ENCODE measurements at regions not wholly inside any gene's neighbourhood (a gene's known extent, or its start where the extent isn't known, plus 50 kb on each side); places are given as distances from the start of the nearest gene placed in this dataset.
"Not testable (repeated sequence)": the region's sequence is repeated elsewhere in the genome, so short reads cannot be mapped to it uniquely, and the experiment has no call there.

- no peak for DNase-seq
- Mint-ChIP-seq H3K9me3 (peaks cover 26% of the 10 kb centered on the region), H3K36me3 (ENCODE audit: low read depth) (no peaks in the 10 kb centered on the region), H3K27me3 (no peaks in the 10 kb centered on the region), H3K4me3 (no peak overlapping the region), H3K27ac (no peak overlapping the region), H3K4me1 (ENCODE audit: low read depth) (no peaks in the 10 kb centered on the region)
Measured at GRCh38 chr13:70284371-70284770, 176.1 kb upstream of the KLHL1 start.

DNA sequence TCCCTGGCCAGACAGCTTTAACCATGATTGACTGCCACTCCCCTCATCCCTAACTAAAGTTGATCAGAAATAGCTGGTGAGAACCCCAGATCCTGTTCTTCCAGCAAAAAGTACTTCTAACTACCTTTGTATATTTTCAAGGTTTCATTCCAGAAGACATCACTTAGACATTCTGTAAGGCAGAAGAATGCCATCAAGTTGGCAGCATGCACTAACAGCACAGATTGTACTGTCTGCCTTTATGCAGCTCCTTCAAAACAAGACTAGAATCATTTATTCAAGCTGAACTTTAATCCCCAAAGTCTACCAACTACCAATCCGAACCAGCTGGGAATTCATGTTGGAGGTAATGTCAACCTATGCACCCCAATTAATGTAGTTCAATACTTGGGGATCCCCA, 167.6 kb upstream of the KLHL1 start:
- no peak overlapping the region for H3K27ac Mint-ChIP-seq
- peaks cover 5% of the 10 kb centered on the region for H3K9me3 Mint-ChIP-seq
- H3K27me3 Mint-ChIP-seq, result no peaks in the 10 kb centered on the region
- no peak overlapping the region for H3K4me3 Mint-ChIP-seq
- H3K36me3 Mint-ChIP-seq (ENCODE audit: low read depth), result no peaks in the 10 kb centered on the region
- H3K4me1 Mint-ChIP-seq (ENCODE audit: low read depth), result no peaks in the 10 kb centered on the region
- no peak for DNase-seq

DNA sequence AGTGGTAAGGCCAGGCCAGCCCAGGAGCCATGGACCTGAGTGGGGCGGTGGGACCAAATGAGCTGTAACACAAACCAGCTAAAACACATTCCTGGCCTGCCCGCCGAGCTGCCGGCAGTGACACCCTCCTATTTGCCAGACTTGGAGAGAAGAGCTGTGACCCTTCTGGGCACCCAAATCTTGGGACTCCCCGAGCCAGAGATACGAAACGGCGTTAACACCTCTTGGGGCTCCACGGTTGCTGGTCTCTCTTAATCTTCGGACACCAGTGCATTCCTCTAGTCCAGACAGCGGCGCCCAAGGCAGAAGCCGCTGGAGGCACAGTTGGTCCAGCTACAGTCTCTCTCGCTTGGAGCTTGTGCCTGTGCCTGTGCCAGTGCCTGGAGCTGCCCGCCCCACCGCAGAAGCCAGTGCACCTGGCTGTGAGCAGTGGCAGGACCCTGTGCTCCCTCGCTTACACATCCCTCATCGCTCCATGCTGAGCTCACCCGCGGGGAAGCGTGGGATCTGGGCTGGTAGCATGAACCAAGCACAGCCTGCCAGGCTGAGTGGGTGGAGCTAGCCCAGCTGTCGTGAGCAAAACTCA, 147.2 kb upstream of the KLHL1 start:
- Mint-ChIP-seq H3K9me3 (peaks cover 16% of the 10 kb centered on the region), H3K36me3 (ENCODE audit: low read depth) (no peaks in the 10 kb centered on the region), H3K27me3 (no peaks in the 10 kb centered on the region), H3K4me1 (ENCODE audit: low read depth) (no peaks in the 10 kb centered on the region), H3K27ac (no peak overlapping the region), H3K4me3 (no peak overlapping the region)
- DNase-seq, result no peak

DNA sequence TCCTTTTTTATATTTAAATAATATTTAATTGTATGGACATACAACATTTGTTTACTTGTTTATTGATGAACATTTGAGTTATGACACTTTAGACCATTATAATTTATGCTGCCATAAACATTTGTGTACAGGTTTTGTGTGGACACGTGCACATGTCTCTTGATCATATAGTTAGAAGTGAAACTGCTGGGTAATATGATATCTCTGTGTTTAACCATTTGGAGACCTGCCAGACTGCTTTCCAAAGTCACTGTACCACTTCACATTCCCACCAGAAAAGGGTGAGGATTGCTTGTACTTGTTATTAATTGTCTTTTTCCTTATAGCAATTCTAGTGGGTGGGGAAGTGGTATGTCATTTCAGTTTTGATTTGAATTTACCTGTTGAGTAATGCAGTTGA, 145.6 kb upstream of the KLHL1 start:
- H3K4me3 Mint-ChIP-seq, result no peak overlapping the region
- no peaks in the 10 kb centered on the region for H3K4me1 Mint-ChIP-seq (ENCODE audit: low read depth)
- H3K36me3 Mint-ChIP-seq (ENCODE audit: low read depth), result no peaks in the 10 kb centered on the region
- no peaks in the 10 kb centered on the region for H3K27me3 Mint-ChIP-seq
- peaks cover 18% of the 10 kb centered on the region for H3K9me3 Mint-ChIP-seq
- no peak for DNase-seq
- no peak overlapping the region for H3K27ac Mint-ChIP-seq

- Mint-ChIP-seq H3K27ac (no peak overlapping the region), H3K9me3 (peaks cover 18% of the 10 kb centered on the region)
Measured at GRCh38 chr13:70253411-70253810, 145.2 kb upstream of the KLHL1 start.

DNA sequence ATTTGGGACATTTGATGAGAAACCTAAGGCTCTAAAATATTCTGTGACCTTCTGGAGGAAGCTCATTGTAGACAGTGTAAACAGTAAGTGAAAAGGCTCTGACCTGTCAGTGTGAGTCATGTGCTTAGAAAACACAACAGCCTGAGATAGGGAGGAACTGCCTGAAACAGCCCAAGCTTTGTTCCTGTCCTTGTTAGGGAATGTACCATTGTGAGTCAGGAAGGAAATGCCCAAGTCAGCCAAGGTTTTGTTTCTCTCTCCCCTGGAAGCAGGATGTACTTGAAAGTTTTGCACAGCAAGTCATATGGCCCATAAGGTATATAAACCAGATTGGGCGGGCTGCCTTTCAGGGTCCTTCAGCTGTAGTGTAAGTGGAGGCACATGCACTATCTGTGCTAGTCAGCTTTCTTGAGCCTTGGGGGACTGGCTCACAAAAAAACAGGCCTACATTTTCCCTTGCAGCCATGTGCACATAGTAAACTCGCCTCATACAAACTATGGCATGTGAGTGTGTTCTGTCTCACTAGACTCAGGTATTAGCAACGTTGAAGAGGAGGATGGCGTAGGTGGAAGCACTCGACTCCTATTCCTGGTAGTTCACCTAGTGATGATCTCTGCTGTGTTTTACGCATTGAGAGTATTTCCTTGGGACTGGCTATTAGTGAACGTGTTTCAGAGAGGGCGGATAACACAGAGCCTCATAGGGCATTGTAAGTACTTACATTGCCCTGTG, 141.2 kb upstream of the KLHL1 start:
- Mint-ChIP-seq H3K36me3 (ENCODE audit: low read depth) (no peaks in the 10 kb centered on the region), H3K4me1 (ENCODE audit: low read depth) (no peaks in the 10 kb centered on the region), H3K9me3 (peaks cover 11% of the 10 kb centered on the region), H3K4me3 (no peak overlapping the region), H3K27me3 (no peaks in the 10 kb centered on the region), H3K27ac (no peak overlapping the region)
- DNase-seq, result no peak

More at GRCh38 chr13:70253411-70253810, 145.2 kb upstream of the KLHL1 start:
- no peaks in the 10 kb centered on the region for H3K36me3 Mint-ChIP-seq (ENCODE audit: low read depth)
- no peak for DNase-seq
- H3K27me3 Mint-ChIP-seq, result no peaks in the 10 kb centered on the region
- H3K4me3 Mint-ChIP-seq, result no peak overlapping the region
- no peaks in the 10 kb centered on the region for H3K4me1 Mint-ChIP-seq (ENCODE audit: low read depth)

DNA sequence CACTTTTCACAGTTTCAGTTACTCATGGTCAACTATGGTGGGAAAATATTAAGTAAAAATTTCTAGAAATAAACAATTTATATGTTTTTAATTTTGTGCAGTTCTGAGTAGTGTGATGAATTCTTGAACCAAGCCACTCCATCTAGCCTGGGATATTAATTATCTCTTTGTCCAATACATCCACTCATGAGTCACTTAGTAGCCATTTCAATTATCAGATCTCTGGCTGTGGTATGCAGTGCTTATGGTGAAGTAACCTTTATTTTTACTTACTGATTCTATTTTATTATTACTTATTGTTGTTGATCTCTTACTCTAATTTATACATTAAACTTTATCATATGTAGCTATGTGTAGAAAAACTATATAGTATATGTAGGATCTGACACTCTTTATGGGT, 128.9 kb upstream of the KLHL1 start:
- Mint-ChIP-seq H3K9me3 (peaks cover 6% of the 10 kb centered on the region), H3K27ac (no peak overlapping the region)
- DNase-seq, result no peak

DNA sequence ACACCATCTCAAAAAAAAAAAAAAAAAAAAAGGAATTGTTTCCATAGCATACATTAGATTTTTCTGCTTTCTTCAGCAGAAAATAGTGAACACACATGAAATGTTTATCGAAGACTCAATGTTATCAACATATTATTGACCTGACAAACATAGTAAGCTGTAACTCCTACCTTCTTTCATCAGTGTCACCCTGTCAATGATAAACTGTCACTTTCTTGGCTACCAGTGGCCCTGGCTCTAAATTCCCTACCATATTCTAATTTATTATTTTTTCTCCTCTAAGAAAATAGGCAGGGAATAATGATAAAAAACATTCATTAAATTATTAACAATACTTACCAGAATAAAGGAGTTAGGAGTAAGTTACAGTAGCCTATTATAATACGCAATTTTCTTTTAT, 127.3 kb upstream of the KLHL1 start:
- Mint-ChIP-seq H3K4me1 (ENCODE audit: low read depth) (no peaks in the 10 kb centered on the region), H3K36me3 (ENCODE audit: low read depth) (no peaks in the 10 kb centered on the region), H3K4me3 (no peak overlapping the region), H3K27ac (no peak overlapping the region), H3K27me3 (no peaks in the 10 kb centered on the region), H3K9me3 (peaks cover 8% of the 10 kb centered on the region)
- no peak for DNase-seq

More for the DNA sequence above, 128.9 kb upstream of the KLHL1 start:
- H3K27me3 Mint-ChIP-seq, result no peaks in the 10 kb centered on the region
- no peak overlapping the region for H3K4me3 Mint-ChIP-seq
- no peaks in the 10 kb centered on the region for H3K36me3 Mint-ChIP-seq (ENCODE audit: low read depth)
- H3K4me1 Mint-ChIP-seq (ENCODE audit: low read depth), result no peaks in the 10 kb centered on the region

DNA sequence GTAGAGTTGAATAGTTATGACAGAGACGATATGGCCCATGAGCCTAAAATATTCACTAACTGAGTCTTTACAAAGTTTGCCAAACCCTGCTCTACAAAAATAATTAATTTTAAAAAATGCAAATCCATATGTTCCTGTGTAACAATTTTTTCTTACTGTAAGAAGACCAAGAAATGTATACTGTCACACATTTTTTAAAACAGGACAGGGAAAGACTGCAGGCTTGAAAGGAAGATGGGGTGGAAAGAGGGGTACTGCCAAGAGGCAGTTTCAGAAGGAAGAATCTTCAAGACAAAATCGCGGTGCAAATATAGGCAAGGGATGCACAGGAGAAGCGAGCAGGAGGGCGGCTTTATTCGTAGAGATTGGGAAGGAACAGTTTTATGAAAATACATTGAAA, 115.7 kb upstream of the KLHL1 start:
- no peak overlapping the region for H3K27ac Mint-ChIP-seq
- no peaks in the 10 kb centered on the region for H3K36me3 Mint-ChIP-seq (ENCODE audit: low read depth)
- H3K4me1 Mint-ChIP-seq (ENCODE audit: low read depth), result no peaks in the 10 kb centered on the region
- no peak overlapping the region for H3K4me3 Mint-ChIP-seq
- no peak for DNase-seq
- H3K9me3 Mint-ChIP-seq, result peaks cover 10% of the 10 kb centered on the region
- H3K27me3 Mint-ChIP-seq, result no peaks in the 10 kb centered on the region

DNA sequence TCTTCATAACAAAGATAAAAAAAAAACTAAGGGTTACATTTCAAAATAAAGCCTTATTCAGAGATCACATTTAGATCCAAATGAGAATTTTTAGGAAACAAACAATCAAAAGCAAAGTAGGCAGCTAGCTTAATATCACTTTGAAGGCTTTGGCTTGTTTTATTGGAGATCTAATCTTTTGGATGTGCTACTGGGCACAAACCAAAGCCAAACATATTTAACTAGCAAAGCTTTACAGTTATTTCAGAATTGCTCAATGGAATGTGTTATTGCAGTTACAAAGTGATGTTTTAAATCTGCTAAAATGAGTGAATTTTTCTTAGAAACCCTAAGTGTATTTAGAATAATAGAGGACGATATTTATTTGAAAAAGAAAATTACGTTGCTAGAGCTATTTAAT, 114.7 kb upstream of the KLHL1 start:
- no peak for DNase-seq
- H3K4me3 Mint-ChIP-seq, result no peak overlapping the region
- no peak overlapping the region for H3K27ac Mint-ChIP-seq
- H3K27me3 Mint-ChIP-seq, result no peaks in the 10 kb centered on the region
- peaks cover 10% of the 10 kb centered on the region for H3K9me3 Mint-ChIP-seq
- H3K36me3 Mint-ChIP-seq (ENCODE audit: low read depth), result no peaks in the 10 kb centered on the region
- no peaks in the 10 kb centered on the region for H3K4me1 Mint-ChIP-seq (ENCODE audit: low read depth)

- DNase-seq, result no peak
- H3K4me3 Mint-ChIP-seq, result no peak overlapping the region
- no peaks in the 10 kb centered on the region for H3K27me3 Mint-ChIP-seq
- peaks cover 17% of the 10 kb centered on the region for H3K9me3 Mint-ChIP-seq
- no peaks in the 10 kb centered on the region for H3K36me3 Mint-ChIP-seq (ENCODE audit: low read depth)
- H3K27ac Mint-ChIP-seq, result no peak overlapping the region
- H3K4me1 Mint-ChIP-seq (ENCODE audit: low read depth), result no peaks in the 10 kb centered on the region
Measured at GRCh38 chr13:70218618-70219017, 110.4 kb upstream of the KLHL1 start.

- not testable (repeated sequence) for H3K4me1 Mint-ChIP-seq (ENCODE audit: low read depth); DNase-seq; H3K27ac Mint-ChIP-seq; H3K4me3 Mint-ChIP-seq; H3K27me3 Mint-ChIP-seq; H3K36me3 Mint-ChIP-seq (ENCODE audit: low read depth)
- H3K9me3 Mint-ChIP-seq, result peaks cover 14% of the 10 kb centered on the region
Measured at GRCh38 chr13:70208968-70209367, 100.7 kb upstream of the KLHL1 start.

DNA sequence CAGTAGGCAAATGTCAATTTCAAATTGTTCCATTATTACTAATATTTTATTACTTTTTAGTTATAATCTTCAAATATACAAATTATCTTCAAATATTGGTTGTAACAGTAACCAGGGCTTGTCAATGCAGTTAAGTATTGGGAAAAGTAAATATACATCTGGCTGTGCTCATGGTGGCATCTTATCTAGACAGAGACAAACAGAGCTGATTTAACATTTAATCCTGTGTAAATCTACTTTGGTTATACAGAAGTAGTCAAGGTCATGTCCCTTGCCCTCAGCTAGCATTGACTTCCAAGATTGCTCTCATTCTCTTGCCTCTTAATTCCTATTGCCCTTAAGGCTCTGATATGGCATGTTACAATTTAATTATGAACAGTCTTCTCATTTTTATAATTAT, 98.4 kb upstream of the KLHL1 start:
- H3K27me3 Mint-ChIP-seq, result no peaks in the 10 kb centered on the region
- no peak overlapping the region for H3K27ac Mint-ChIP-seq
- H3K4me3 Mint-ChIP-seq, result no peak overlapping the region
- H3K4me1 Mint-ChIP-seq (ENCODE audit: low read depth), result no peaks in the 10 kb centered on the region
- no peak for DNase-seq
- H3K36me3 Mint-ChIP-seq (ENCODE audit: low read depth), result no peaks in the 10 kb centered on the region
- peaks cover 23% of the 10 kb centered on the region for H3K9me3 Mint-ChIP-seq

DNA sequence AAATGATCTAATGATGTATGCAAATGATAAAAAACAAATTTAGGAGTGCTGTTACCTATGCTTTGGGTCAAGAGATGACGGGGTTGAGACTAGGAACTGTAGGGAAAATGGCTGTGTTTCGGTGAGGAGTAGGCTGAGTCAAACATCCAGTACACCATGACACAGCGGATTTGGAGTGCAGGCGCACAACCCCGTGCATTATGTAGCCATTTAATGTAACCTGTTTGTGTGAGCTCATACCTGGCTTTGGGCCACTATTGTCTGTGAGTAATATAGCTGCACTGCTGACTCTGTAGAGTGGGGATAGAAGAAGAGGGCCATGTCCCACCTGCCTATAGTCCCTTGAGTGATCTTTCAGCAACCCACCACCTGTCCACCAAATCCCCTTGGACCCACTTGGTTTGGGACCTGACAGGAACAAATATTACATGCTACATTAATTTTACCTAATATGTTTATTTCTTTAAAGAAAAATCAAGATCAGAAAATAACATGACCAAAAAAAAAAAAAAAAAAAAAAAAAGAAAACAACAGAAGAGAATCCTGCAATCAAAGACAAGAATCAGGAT, 95.5 kb upstream of the KLHL1 start:
- Mint-ChIP-seq H3K27ac (no peak overlapping the region), H3K36me3 (ENCODE audit: low read depth) (no peaks in the 10 kb centered on the region)
- no peak for DNase-seq

DNA sequence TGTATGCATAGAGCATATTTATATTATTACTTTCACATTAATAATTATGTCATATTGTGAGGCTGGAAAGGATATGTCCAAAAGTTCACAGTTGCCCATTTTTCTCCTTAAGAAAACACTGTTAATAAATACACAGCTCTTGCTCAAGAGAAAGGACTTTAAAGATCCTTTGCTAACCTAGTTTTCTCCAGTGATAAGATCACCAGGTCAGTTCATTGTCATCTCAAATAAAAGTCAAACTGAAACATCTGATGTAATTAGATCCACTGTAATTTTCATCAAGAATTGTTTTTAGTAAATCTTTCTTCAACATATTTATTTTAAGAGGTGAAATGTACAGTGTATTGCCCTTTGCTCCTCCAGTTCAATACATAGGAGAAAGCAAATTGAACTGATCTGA, 82.8 kb upstream of the KLHL1 start:
- Mint-ChIP-seq H3K27me3 (no peaks in the 10 kb centered on the region), H3K27ac (no peak overlapping the region), H3K36me3 (ENCODE audit: low read depth) (no peaks in the 10 kb centered on the region), H3K4me1 (ENCODE audit: low read depth) (no peaks in the 10 kb centered on the region), H3K4me3 (no peak overlapping the region), H3K9me3 (peaks cover 12% of the 10 kb centered on the region)
- no peak for DNase-seq

More for the DNA sequence above, 95.5 kb upstream of the KLHL1 start:
- H3K27me3 Mint-ChIP-seq, result no peaks in the 10 kb centered on the region
- H3K4me3 Mint-ChIP-seq, result no peak overlapping the region
- no peaks in the 10 kb centered on the region for H3K4me1 Mint-ChIP-seq (ENCODE audit: low read depth)
- H3K9me3 Mint-ChIP-seq, result peaks cover 15% of the 10 kb centered on the region
